GM19351 (cell line): ENCODE measurements at regions not wholly inside any gene's neighbourhood (a gene's known extent, or its start where the extent isn't known, plus 50 kb on each side); places are given as distances from the start of the nearest gene placed in this dataset.
"Not testable (repeated sequence)": the region's sequence is repeated elsewhere in the genome, so short reads cannot be mapped to it uniquely, and the experiment has no call there.

Experiments used
- ATAC-seq: cut with Tn5 transposase; IDR thresholded peaks from one replicate; pipeline ENCODE4 v1.9.1; 2021; ENCODE audit warnings: mild to moderate bottlenecking, moderate library complexity; ENCODE audit not compliant: unreplicated experiment

DNA sequence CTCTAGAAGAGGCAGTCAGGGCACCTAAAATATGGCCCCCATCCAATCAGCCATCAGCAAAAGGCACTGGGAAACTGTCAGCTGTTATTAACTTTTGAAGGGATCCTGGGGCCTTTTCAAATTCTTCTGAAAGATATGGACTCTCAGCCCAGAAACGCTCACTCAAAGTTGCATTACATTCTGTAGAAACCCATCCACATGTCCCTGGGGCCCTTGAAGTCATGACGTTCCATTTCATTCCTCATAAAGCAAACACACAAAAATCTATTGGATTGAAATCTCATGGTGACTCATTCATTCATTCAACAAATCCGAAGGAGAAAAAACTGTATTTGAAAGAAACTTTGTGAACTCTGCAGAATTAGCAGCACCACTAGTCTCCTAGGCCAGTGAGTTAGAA lies 215.3 kb downstream of the C16orf95 start:
- ATAC-seq: no peak

- no peak for ATAC-seq
Observed at GRCh38 chr16:87107201-87107600, 210.0 kb downstream of the C16orf95 start.

DNA sequence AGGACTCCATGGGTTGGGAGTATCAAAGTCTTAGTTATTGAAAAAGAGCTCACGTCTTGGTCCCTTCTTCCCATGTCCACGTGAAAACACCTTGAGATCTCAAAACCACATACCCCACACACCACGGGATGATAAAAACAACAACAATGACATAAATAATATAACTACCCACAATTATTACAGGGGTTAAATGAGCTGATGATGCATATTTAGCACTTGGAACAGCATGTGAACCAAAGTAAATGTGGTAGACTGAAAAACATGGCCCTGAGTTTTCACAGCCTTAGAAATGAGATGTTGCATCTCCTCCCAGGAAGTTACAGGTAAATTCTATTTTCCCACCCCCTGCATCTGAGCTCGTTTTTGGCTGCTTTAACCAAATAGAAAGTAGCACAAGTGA lies 208.9 kb downstream of the C16orf95 start:
- ATAC-seq: no peak

DNA sequence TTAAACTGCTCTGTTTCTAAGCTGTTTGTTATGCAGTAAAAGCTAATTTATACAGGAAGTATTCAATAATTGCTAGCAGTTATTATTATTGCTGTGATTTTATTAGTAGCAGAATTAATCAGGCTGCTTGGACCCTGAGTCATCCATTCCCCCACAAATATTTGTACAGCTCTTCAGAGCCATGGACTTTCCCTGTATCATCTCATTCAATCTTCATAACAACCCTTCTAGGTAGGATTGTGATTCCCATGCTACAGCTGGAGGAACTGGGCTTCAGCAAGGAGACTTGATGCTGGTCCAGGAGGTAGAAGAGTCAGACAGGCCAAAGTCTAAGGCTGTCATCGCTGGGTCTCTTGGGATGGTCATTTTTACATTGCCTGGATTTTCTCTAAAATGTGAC lies 208.3 kb downstream of the C16orf95 start:
- ATAC-seq: no peak

- no peak for ATAC-seq
Observed at GRCh38 chr16:87114832-87115231, 202.4 kb downstream of the C16orf95 start.

DNA sequence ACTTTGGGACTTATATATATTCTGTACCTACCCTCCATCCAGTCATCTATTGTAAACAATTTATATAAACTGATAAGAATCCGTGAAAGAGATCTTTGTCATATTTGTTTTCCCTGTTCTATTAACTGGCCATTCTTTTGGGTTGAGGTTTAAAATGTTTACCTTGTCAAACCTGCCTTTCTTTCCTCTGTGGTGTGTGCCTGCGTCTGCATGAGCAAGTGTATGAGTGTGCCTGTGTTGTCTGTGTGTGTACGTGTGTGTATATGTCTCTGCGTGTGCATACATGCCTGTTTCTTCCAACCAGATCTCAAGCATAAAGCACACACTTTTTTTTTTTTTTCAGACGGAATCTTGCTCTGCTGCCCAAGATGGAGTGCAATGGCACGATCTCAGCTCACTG lies 201.5 kb downstream of the C16orf95 start:
- no peak for ATAC-seq

GRCh38 chr16:87117936-87118335 lies 199.3 kb downstream of the C16orf95 start:
- ATAC-seq: no peak

GRCh38 chr16:87119168-87119567 lies 198.0 kb downstream of the C16orf95 start:
- no peak for ATAC-seq

GRCh38 chr16:87119748-87120147 lies 197.4 kb downstream of the C16orf95 start:
- no peak for ATAC-seq

- no peak for ATAC-seq
Observed at GRCh38 chr16:87121816-87122215, 195.4 kb downstream of the C16orf95 start.

DNA sequence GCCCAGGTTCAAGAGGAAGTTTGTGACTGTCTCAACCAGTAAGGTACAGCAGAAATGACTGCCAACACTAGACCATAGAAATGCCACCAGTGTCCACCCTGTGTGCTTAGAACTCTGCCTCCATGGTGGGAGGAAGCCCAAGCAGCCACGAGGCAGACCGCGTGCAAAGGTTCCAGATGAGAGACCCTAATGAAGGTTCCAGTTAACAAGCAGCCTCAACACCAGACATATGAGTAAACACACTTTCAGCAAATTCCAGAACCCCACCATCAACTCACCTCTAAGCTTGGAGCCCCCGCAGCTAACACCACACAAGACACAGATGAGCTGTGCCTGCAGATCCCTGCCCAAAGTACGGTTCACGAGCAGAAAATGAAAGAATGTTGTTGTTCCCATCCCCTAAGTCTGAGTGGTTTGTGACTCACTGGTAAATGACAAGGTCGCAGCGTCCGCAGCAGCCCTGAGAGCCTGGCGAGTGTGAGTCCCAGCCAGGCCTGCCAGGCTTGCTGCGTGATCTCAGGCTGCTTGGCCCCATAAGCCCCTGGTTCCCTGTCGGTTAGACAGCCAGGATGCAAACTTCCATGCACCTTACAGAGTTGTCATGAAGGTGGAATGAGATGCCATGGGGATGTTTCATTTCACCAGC lies 193.7 kb downstream of the C16orf95 start:
- ATAC-seq: no peak

DNA sequence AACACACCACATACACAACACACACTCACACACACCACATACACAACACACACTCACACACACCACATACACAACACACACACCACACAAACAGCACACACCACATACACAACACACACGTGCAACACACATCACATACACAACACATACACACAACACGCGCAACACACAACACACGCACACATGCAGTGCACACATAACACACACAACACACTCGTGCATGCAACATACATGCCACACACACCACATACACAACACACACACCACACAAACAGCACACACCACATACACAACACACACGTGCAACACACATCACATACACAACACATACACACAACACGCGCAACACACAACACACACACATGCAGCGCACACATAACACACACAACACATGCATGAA lies 192.8 kb downstream of the C16orf95 start:
- ATAC-seq: not testable (repeated sequence)

- ATAC-seq: no peak
Observed at GRCh38 chr16:87125206-87126155, 191.7 kb downstream of the C16orf95 start.

- no peak for ATAC-seq
Observed at GRCh38 chr16:87126403-87127025, 190.7 kb downstream of the C16orf95 start.

DNA sequence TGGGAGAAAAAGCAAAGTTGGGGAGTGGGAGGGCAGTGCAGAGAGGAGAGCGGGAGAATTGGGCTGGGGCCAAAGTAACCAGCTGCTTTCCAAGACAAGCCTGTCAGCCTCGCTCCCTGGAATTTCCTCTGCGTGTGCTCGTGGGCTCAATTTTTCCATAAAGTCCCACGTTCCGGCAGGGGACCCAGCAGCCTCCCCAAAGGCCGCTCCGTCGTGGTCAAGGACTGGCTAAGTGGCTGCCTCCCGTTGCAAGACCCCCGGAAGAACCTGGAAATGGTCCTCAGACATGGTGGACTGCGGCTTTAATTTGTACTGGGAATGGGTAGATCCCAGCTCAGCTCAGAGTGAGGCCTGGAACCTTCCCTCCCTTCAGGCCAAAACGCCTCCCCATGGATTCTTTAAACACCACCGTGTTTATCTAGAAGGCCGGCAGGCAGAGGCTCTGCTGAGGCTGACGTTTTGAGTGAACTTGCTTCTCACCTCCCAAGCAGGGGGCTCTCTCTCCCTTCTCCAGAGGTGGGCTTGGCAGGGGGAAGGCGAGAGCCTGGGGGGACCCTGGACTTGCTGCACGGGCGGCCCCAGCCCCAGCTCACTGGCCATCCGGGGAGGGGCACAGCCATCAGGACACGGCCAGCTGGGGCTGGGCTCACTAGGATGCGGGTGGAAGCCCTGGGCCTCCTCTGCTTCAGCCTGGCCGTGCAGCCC lies 190.0 kb downstream of the C16orf95 start:
- ATAC-seq: no peak

GRCh38 chr16:87127766-87128147 lies 189.4 kb downstream of the C16orf95 start:
- ATAC-seq: no peak

GRCh38 chr16:87129771-87130170 lies 187.4 kb downstream of the C16orf95 start:
- no peak for ATAC-seq

- no peak for ATAC-seq
Observed at GRCh38 chr16:87131061-87131995, 185.9 kb downstream of the C16orf95 start.

DNA sequence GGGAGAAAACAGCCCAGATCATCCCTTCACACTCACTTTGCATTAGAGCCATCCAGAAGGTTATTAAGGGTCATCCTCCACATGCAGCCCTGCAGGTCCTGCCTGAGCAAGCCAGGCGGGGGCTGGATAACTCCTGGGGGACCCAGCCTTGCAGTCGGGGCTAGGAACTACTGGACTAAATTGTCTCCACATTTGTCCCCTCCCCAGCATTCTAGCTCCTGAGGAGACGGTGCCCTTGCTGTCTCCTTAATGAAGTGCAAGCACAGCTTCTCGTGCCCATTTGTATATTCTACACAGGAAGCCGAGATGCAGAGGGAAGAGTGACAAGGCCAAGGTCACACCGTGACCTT lies 185.2 kb downstream of the C16orf95 start:
- ATAC-seq: no peak

- no peak for ATAC-seq
Observed at GRCh38 chr16:87132361-87133014, 184.7 kb downstream of the C16orf95 start.
